DND-41 (cell line): ENCODE measurements at regions not wholly inside any gene's neighbourhood (a gene's known extent, or its start where the extent isn't known, plus 50 kb on each side); places are given as distances from the start of the nearest gene placed in this dataset.
"Not testable (repeated sequence)": the region's sequence is repeated elsewhere in the genome, so short reads cannot be mapped to it uniquely, and the experiment has no call there.

Experiments used
- EZH2 ChIP-seq: IDR thresholded peaks from 3 replicates; pipeline ENCODE4 v1.6.1; 2012; ENCODE audit warnings: borderline replicate concordance, low read depth, mild to moderate bottlenecking, moderate library complexity, low read length, inconsistent platforms; ENCODE audit not compliant: severe bottlenecking
- TF ChIP-seq, protein P1 (sequence below): IDR thresholded peaks from 2 replicates; pipeline ENCODE4 v1.5.1; 2012; ENCODE audit warnings: borderline replicate concordance, low read length, moderate library complexity, mild to moderate bottlenecking; ENCODE audit not compliant: poor library complexity, severe bottlenecking; ENCODE audit errors: extremely low read depth

DNA sequence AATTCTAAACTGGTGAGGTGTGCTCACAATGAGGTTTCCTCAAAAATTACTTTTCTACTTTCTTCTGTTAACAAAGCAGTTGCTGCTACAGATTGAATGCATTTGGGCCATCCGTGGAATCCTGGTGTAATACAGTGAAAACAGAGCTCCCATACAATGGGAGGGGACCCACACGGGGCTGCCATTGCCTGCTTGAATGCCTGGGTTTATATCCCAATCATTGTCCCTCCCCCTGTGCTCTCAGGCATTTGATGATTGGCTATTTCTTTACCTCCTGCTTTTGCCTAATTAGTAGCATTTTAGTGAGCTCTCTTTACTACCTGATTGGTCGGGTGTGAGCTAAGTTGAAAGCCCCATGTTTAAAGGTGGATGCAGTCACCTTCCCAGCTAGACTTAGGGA, 52.9 kb upstream of the CSF1 start:
- TF ChIP-seq, protein P1, sequence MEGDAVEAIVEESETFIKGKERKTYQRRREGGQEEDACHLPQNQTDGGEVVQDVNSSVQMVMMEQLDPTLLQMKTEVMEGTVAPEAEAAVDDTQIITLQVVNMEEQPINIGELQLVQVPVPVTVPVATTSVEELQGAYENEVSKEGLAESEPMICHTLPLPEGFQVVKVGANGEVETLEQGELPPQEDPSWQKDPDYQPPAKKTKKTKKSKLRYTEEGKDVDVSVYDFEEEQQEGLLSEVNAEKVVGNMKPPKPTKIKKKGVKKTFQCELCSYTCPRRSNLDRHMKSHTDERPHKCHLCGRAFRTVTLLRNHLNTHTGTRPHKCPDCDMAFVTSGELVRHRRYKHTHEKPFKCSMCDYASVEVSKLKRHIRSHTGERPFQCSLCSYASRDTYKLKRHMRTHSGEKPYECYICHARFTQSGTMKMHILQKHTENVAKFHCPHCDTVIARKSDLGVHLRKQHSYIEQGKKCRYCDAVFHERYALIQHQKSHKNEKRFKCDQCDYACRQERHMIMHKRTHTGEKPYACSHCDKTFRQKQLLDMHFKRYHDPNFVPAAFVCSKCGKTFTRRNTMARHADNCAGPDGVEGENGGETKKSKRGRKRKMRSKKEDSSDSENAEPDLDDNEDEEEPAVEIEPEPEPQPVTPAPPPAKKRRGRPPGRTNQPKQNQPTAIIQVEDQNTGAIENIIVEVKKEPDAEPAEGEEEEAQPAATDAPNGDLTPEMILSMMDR: not testable (repeated sequence)
- not testable (repeated sequence) for TF ChIP-seq EZH2
